K562 (cell line): ENCODE measurements at regions not wholly inside any gene's neighbourhood (a gene's known extent, or its start where the extent isn't known, plus 50 kb on each side); places are given as distances from the start of the nearest gene placed in this dataset.

ENCODE experiments used
- BRF1 ChIP-seq: IDR thresholded peaks from 3 replicates; pipeline ENCODE4 v1.6.1; 2011; ENCODE audit warnings: borderline replicate concordance, mild to moderate bottlenecking; ENCODE audit not compliant: insufficient read length; ENCODE audit errors: extremely low read depth
- CHD1 ChIP-seq: fragments of 200-600 bp; sonication (generic); IDR thresholded peaks from one replicate; pipeline ENCODE4 v1.6.1; 2012; ENCODE audit warnings: mild to moderate bottlenecking, moderate library complexity, low read length, inconsistent platforms
- CREB1 ChIP-seq, 2 experiments: sonication (generic) in 1 of 2; formaldehyde crosslinking in 1 of 2; IDR thresholded peaks; 2 replicates each; pipeline versions ENCODE4 v1.6.1 to v1.8.0; 2012 to 2022; ENCODE audit warnings: inconsistent platforms in 1 of 2, mild to moderate bottlenecking in 1 of 2, missing genetic modification reagents in 1 of 2, moderate library complexity in 1 of 2
- CTCF ChIP-seq, 3 experiments: IDR thresholded peaks in 2 of 3; conservative IDR thresholded peaks in 1 of 3; 2 replicates each; pipeline ENCODE4 v1.5.1; 2011 to 2012; ENCODE audit warnings: low read length in 3 of 3, mild to moderate bottlenecking in 3 of 3, control low read depth in 2 of 3, improper control_type of control experiment in 1 of 3, inconsistent platforms in 1 of 3, low read depth in 1 of 3, mixed read lengths in 1 of 3, moderate library complexity in 1 of 3; ENCODE audit not compliant: insufficient read depth in 2 of 3
- DLX4 ChIP-seq: fragments of 250-450 bp; sonication (Bioruptor Pico); IDR thresholded peaks from 2 replicates; pipeline ENCODE4 v1.6.1; 2021; ENCODE audit warnings: mild to moderate bottlenecking
- ELF4 ChIP-seq: fragments of 450-650 bp; formaldehyde crosslinking; IDR thresholded peaks from 2 replicates; pipeline ENCODE4 v1.4.0; 2022; ENCODE audit warnings: missing genetic modification characterization
- FOXP4 ChIP-seq: sonication (generic); formaldehyde crosslinking; IDR thresholded peaks from 2 replicates; pipeline ENCODE4 v1.8.0; 2022; ENCODE audit warnings: mild to moderate bottlenecking, missing genetic modification reagents, borderline replicate concordance
- KDM5B ChIP-seq: fragments of 200-600 bp; sonication (generic); IDR thresholded peaks from 2 replicates; pipeline ENCODE4 v1.6.1; 2012; ENCODE audit warnings: low read depth, mild to moderate bottlenecking, moderate library complexity, low read length, control low read depth, inconsistent platforms; ENCODE audit not compliant: insufficient replicate concordance
- MTF1 ChIP-seq: fragments of 250-450 bp; sonication (Bioruptor Pico); IDR thresholded peaks from 2 replicates; pipeline ENCODE4 v1.9.0; 2021; ENCODE audit warnings: moderate library complexity, mild to moderate bottlenecking, inconsistent platforms, borderline replicate concordance
- NCOA4 ChIP-seq: fragments of 450-650 bp; IDR thresholded peaks from 2 replicates; pipeline ENCODE4 v1.6.1; 2018; ENCODE audit warnings: mild to moderate bottlenecking; ENCODE audit not compliant: partially characterized antibody
- SNAPC5 ChIP-seq: fragments of 250-450 bp; sonication (Bioruptor Pico); IDR thresholded peaks from 2 replicates; pipeline ENCODE4 v1.8.0; 2021; ENCODE audit warnings: moderate library complexity, mild to moderate bottlenecking, inconsistent platforms
- U2AF2 ChIP-seq: fragments of 200-400 bp; formaldehyde crosslinking; optimal IDR thresholded peaks from 2 replicates; pipeline ENCODE3; 2017; ENCODE audit warnings: low read depth, mild to moderate bottlenecking, low read length
- ZNF655 ChIP-seq: fragments of 250-450 bp; sonication (Bioruptor Pico); IDR thresholded peaks from 2 replicates; pipeline ENCODE4 v1.5.0; 2021
- ZNF707 ChIP-seq: fragments of 250-450 bp; sonication (Bioruptor Pico); conservative IDR thresholded peaks from 2 replicates; pipeline ENCODE4 v1.8.0; 2022; ENCODE audit warnings: inconsistent platforms, mild to moderate bottlenecking, moderate library complexity

- TF ChIP-seq CTCF (IDR thresholded peaks at IDR 0.05 in 2 of 3, conservative IDR thresholded peaks at IDR 0.05 in 1 of 3; ENCODE audit: insufficient read depth in 2 of 3, low read depth in 1 of 3, low read length in 3 of 3) (no peak), SNAPC5 (CRISPR knock-in tag) (no peak), BRF1 (no peak), FOXP4 (CRISPR knock-in tag) (no peak), MTF1 (CRISPR knock-in tag) (no peak), KDM5B (no peak), U2AF2 (no peak), CREB1 (IDR thresholded peaks at IDR 0.05) (no peak), CREB1 (CRISPR knock-in tag; IDR thresholded peaks at IDR 0.05) (no peak), ELF4 (no peak), DLX4 (CRISPR knock-in tag) (no peak), ZNF707 (CRISPR knock-in tag) (no peak), ZNF655 (CRISPR knock-in tag) (no peak), CHD1 (no peak), NCOA4 (no peak)
Measured at GRCh38 chr9:25017779-25018178, 472.1 kb upstream of the IZUMO3 start.
